Panc1 (cell line): ENCODE measurements at regions not wholly inside any gene's neighbourhood (a gene's known extent, or its start where the extent isn't known, plus 50 kb on each side); places are given as distances from the start of the nearest gene placed in this dataset.

Experiments used
- ATAC-seq: fragments of 200-7000 bp; cut with Tn5 transposase; 2 replicates; pipeline ENCODE4 v1.9.1; 2020; ENCODE audit warnings: mild to moderate bottlenecking, moderate library complexity
- BruUV-seq: library from RNA; stranded (reverse); fragments of 400-500 nt; replicated peaks from 2 replicates; lab custom pipeline; 2021; lab: Mats Ljungman, UMichigan
- CTCF ChIA-PET: fragments of 300-600 bp; sonication (Branson Sonifier 250); formaldehyde crosslinking; loops from one replicate; lab custom pipeline; 2022; ENCODE audit warnings: antibody characterized with exemption; lab: Charles Lee
- POLR2A ChIA-PET: fragments of 300-600 bp; sonication (Branson Sonifier 250); formaldehyde crosslinking; loops from one replicate; lab custom pipeline; 2022; ENCODE audit warnings: antibody characterized with exemption; lab: Charles Lee
- DNase-seq: peaks from one replicate; pipeline ENCODE4 v3.0.0-alpha.2; 2010; ENCODE audit warnings: low read depth, low spot score
- H3K27ac ChIP-seq: 2 replicates; pipeline ENCODE4 v1.5.1; 2011; ENCODE audit warnings: mild to moderate bottlenecking, low read length, inconsistent platforms
- H3K27me3 ChIP-seq: fragments of 200-500 bp; sonication (Bioruptor generic); 2 replicates; pipeline ENCODE4 v1.6.0; 2014; ENCODE audit warnings: low read length, inconsistent platforms; ENCODE audit not compliant: control insufficient read depth, insufficient read depth
- H3K36me3 ChIP-seq: fragments of 200-500 bp; sonication (Bioruptor generic); 2 replicates; pipeline ENCODE4 v1.5.1; 2014; ENCODE audit warnings: inconsistent platforms, mild to moderate bottlenecking, low read length, moderate library complexity; ENCODE audit not compliant: control insufficient read depth, insufficient read depth
- H3K4me1 ChIP-seq: 2 replicates; pipeline ENCODE4 v1.5.1; 2011; ENCODE audit warnings: inconsistent platforms, mild to moderate bottlenecking, low read length, moderate library complexity; ENCODE audit not compliant: control insufficient read depth, insufficient read depth
- H3K4me3 ChIP-seq, 2 experiments: 2 replicates each; pipeline ENCODE4 v1.5.1; 2011 to 2012; ENCODE audit warnings: low read depth in 2 of 2, low read length in 2 of 2, mild to moderate bottlenecking in 2 of 2, inconsistent platforms in 1 of 2, moderate library complexity in 1 of 2
- H3K9me3 ChIP-seq: fragments of 200-500 bp; sonication (Bioruptor generic); 2 replicates; pipeline ENCODE4 v1.5.1; 2014; ENCODE audit warnings: low read depth, mild to moderate bottlenecking, inconsistent platforms, low read length, moderate library complexity; ENCODE audit not compliant: control insufficient read depth, insufficient read depth
- POLR2AphosphoS5 ChIP-seq: IDR thresholded peaks from 2 replicates; pipeline ENCODE4 v1.6.1; 2012; ENCODE audit warnings: mild to moderate bottlenecking, low read depth, low read length, moderate library complexity
- SIN3A ChIP-seq: IDR thresholded peaks from 2 replicates; pipeline ENCODE4 v1.6.1; 2012; ENCODE audit warnings: low read depth, mild to moderate bottlenecking, low read length, moderate library complexity, borderline replicate concordance; ENCODE audit not compliant: insufficient read depth
- TCF7L2 ChIP-seq: IDR thresholded peaks from 2 replicates; pipeline ENCODE4 v1.6.1; 2011; ENCODE audit warnings: mild to moderate bottlenecking, low read depth, low read length, inconsistent platforms
- in situ Hi-C: cut with HindIII; loops from 2 replicates; pipeline ENCODE4 v1.10.0; 2016; ENCODE audit warnings: low sequenced_read_pairs, low pct_unique_long_range_greater_than_20kb
- intact Hi-C: fragments of 100-400 bp; cut with micrococcal nuclease; formaldehyde crosslinking; loops from one replicate; pipeline ENCODE4 v1.10.0; 2022; ENCODE audit not compliant: unreplicated experiment
- TF ChIP-seq, protein P1 (sequence below): fragments of 450-650 bp; IDR thresholded peaks from 2 replicates; pipeline ENCODE4 v1.5.1; 2017; ENCODE audit warnings: mild to moderate bottlenecking
- TF ChIP-seq, protein P2 (sequence below), 2 experiments: IDR thresholded peaks; 2 replicates each; pipeline ENCODE4 v1.6.1; 2011 to 2012; ENCODE audit warnings: low read depth in 2 of 2, control low read depth in 1 of 2, low read length in 1 of 2, mild to moderate bottlenecking in 1 of 2, moderate library complexity in 1 of 2; ENCODE audit not compliant: insufficient read depth in 1 of 2

DNA sequence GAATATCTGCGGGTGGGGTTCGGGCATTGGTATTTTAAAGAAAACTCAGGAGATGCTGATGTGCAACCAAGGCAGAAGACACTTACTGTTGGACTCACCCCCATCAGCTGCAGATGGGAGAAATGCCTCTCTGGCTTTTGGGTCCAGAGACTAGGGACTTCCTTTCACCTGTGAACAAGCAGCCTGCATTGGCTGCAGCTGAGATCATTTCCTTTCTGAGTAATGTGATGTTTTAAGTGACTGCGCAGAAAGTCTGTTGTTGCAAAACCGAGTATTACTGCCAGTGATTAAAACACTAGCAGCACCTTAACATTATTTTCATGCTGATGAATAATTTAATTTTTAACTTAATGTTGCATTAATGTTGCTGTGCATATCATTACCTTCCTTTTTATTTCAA lies 143.0 kb downstream of the TSN start:
- Histone ChIP-seq H3K4me3 (no peak overlapping the region), H3K9me3 (no peaks in the 10 kb centered on the region), H3K27me3 (no peaks in the 10 kb centered on the region), H3K27ac (no peak overlapping the region), H3K36me3 (no peaks in the 10 kb centered on the region), H3K4me1 (no peaks in the 10 kb centered on the region)
- CTCF ChIA-PET = no interaction called here
- ATAC-seq (no peak), DNase-seq (no peak)
- no peak for TF ChIP-seq POLR2AphosphoS5
- TF ChIP-seq, protein P1, sequence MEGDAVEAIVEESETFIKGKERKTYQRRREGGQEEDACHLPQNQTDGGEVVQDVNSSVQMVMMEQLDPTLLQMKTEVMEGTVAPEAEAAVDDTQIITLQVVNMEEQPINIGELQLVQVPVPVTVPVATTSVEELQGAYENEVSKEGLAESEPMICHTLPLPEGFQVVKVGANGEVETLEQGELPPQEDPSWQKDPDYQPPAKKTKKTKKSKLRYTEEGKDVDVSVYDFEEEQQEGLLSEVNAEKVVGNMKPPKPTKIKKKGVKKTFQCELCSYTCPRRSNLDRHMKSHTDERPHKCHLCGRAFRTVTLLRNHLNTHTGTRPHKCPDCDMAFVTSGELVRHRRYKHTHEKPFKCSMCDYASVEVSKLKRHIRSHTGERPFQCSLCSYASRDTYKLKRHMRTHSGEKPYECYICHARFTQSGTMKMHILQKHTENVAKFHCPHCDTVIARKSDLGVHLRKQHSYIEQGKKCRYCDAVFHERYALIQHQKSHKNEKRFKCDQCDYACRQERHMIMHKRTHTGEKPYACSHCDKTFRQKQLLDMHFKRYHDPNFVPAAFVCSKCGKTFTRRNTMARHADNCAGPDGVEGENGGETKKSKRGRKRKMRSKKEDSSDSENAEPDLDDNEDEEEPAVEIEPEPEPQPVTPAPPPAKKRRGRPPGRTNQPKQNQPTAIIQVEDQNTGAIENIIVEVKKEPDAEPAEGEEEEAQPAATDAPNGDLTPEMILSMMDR = no peak
- intact Hi-C loops (no loop called here), in situ Hi-C loops (no loop called here)
- POLR2A ChIA-PET = no interaction called here
- no TSS peak for BruUV-seq

DNA sequence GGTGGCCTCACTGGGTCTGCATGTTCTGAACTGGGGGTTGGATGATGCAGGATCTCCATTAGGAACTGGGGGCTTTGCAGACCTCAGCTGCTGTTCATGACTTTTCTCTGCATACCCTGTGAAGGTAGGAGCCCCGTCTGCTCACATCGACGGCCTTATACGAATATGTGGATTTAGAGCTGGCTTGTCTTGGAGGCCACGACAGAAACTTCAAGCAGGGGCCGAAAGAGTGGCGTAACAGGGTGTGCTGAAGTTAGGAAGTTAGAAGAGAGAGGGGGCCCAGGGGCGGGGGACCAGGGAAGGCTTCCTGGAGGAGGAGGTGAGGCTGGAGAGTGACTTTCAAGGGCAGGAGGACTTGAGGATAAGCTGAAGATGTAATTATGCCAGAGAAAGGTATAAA lies 144.9 kb downstream of the TSN start:
- Histone ChIP-seq H3K36me3 (no peaks in the 10 kb centered on the region), H3K27me3 (no peaks in the 10 kb centered on the region), H3K4me3 (no peak overlapping the region), H3K4me1 (no peaks in the 10 kb centered on the region), H3K9me3 (no peaks in the 10 kb centered on the region), H3K27ac (no peak overlapping the region)
- TF ChIP-seq, protein P1 = no peak
- no peak for TF ChIP-seq TCF7L2
- no peak for TF ChIP-seq SIN3A
- TF ChIP-seq, protein P2, sequence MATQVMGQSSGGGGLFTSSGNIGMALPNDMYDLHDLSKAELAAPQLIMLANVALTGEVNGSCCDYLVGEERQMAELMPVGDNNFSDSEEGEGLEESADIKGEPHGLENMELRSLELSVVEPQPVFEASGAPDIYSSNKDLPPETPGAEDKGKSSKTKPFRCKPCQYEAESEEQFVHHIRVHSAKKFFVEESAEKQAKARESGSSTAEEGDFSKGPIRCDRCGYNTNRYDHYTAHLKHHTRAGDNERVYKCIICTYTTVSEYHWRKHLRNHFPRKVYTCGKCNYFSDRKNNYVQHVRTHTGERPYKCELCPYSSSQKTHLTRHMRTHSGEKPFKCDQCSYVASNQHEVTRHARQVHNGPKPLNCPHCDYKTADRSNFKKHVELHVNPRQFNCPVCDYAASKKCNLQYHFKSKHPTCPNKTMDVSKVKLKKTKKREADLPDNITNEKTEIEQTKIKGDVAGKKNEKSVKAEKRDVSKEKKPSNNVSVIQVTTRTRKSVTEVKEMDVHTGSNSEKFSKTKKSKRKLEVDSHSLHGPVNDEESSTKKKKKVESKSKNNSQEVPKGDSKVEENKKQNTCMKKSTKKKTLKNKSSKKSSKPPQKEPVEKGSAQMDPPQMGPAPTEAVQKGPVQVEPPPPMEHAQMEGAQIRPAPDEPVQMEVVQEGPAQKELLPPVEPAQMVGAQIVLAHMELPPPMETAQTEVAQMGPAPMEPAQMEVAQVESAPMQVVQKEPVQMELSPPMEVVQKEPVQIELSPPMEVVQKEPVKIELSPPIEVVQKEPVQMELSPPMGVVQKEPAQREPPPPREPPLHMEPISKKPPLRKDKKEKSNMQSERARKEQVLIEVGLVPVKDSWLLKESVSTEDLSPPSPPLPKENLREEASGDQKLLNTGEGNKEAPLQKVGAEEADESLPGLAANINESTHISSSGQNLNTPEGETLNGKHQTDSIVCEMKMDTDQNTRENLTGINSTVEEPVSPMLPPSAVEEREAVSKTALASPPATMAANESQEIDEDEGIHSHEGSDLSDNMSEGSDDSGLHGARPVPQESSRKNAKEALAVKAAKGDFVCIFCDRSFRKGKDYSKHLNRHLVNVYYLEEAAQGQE (IDR thresholded peaks at IDR 0.05; ENCODE audit: insufficient read depth in 1 of 2, low read depth in 2 of 2, low read length in 1 of 2) = no peak
- TF ChIP-seq POLR2AphosphoS5 = no peak
- ChIA-PET CTCF (no interaction called here), POLR2A (no interaction called here)
- DNase-seq (no peak), ATAC-seq (no peak)
- intact Hi-C loops = no loop called here
- in situ Hi-C loops = no loop called here
- BruUV-seq = no TSS peak
